HepG2 (cell line): ENCODE measurements at regions not wholly inside any gene's neighbourhood (a gene's known extent, or its start where the extent isn't known, plus 50 kb on each side); places are given as distances from the start of the nearest gene placed in this dataset.

Experiments
- KDM6A ChIP-seq: IDR thresholded peaks from 2 replicates; pipeline ENCODE4 v1.6.1; 2016; ENCODE audit warnings: low read depth
- POLR2AphosphoS5 ChIP-seq: IDR thresholded peaks from 2 replicates; pipeline ENCODE4 v1.6.1; 2012; ENCODE audit warnings: low read depth, low read length
- RAD21 ChIP-seq: fragments of 450-650 bp; formaldehyde crosslinking; IDR thresholded peaks from 2 replicates; pipeline ENCODE4 v1.5.0; 2020; ENCODE audit warnings: mild to moderate bottlenecking
- ZNF883 ChIP-seq: sonication (generic); formaldehyde crosslinking; IDR thresholded peaks from 2 replicates; pipeline ENCODE4 v1.5.1; 2020; ENCODE audit warnings: mild to moderate bottlenecking, missing genetic modification reagents; ENCODE audit errors: not compliant biosample characterization

- TF ChIP-seq KDM6A (CRISPR knock-in tag) (no peak), RAD21 (CRISPR knock-in tag) (no peak), POLR2AphosphoS5 (no peak), ZNF883 (CRISPR knock-in tag) (no peak)
Measured at GRCh38 chr16:87066133-87067002, 250.8 kb downstream of the C16orf95 start.
